Esophagus squamous epithelium (tissue), 5 donors: ENCODE measurements at regions not wholly inside any gene's neighbourhood (a gene's known extent, or its start where the extent isn't known, plus 50 kb on each side); places are given as distances from the start of the nearest gene placed in this dataset.

Source experiments
- DNase-seq: peaks from one replicate; lab custom pipeline; 2025; lab: John Stamatoyannopoulos, UW
- H3K27ac ChIP-seq, 4 donors: fragments of 200-600 bp; sonication (generic); one replicate each; pipeline ENCODE4 v1.5.1; 2016 to 2019; ENCODE audit warnings: mild to moderate bottlenecking in 1 of 4
- H3K27me3 ChIP-seq, 4 donors: fragments of 200-600 bp; sonication (generic); 1 replicate in 3 of 4; 2 replicates in 1 of 4; pipeline versions ENCODE4 v1.5.1 to v1.6.0; 2017 to 2021; ENCODE audit warnings: antibody characterized with exemption in 1 of 4
- H3K36me3 ChIP-seq, 3 donors: fragments of 200-600 bp; sonication (generic); one replicate each; pipeline ENCODE4 v1.5.1; 2016 to 2019
- H3K4me1 ChIP-seq, 3 donors: fragments of 200-600 bp; sonication (generic); one replicate each; pipeline ENCODE4 v1.5.1; 2017 to 2019
- H3K4me3 ChIP-seq, 4 donors: fragments of 200-600 bp; sonication (generic); 1 replicate in 3 of 4; 2 replicates in 1 of 4; pipeline ENCODE4 v1.5.1; 2016 to 2019; ENCODE audit warnings: mild to moderate bottlenecking in 2 of 4, moderate library complexity in 1 of 4
- H3K9me3 ChIP-seq, 3 donors: fragments of 200-600 bp; sonication (generic); one replicate each; pipeline ENCODE4 v1.5.1; 2016 to 2019
- CTCF ChIP-seq, 6 experiments: fragments of 450-650 bp in 4 of 6; fragments of 200-600 bp in 2 of 6; sonication (generic) in 2 of 6; IDR thresholded peaks; one replicate each; pipeline ENCODE4 v1.5.1; 2016 to 2019; ENCODE audit warnings: antibody characterized with exemption in 6 of 6, mild to moderate bottlenecking in 4 of 6, moderate library complexity in 4 of 6
- POLR2A ChIP-seq, 4 donors: fragments of 450-650 bp; IDR thresholded peaks; one replicate each; pipeline ENCODE4 v1.6.1; 2017; ENCODE audit warnings: antibody characterized with exemption in 4 of 4, mild to moderate bottlenecking in 4 of 4, moderate library complexity in 3 of 4
- WGBS, 2 donors: methylation state at CpG; one replicate each; pipeline ENCODE4 v1.1.5; 2018; 5-methylcytosine and 5-hydroxymethylcytosine counted together
- intact Hi-C: fragments of 100-400 bp; cut with DNase I; formaldehyde crosslinking; loops from one replicate; pipeline ENCODE4 v1.15.0; 2022
- donor health status: DM: yes; HTN: yes; CAD: no.

GRCh38 chr5:100641833-100642232 is 106.7 kb downstream of the FAM174A start:
- 47 to 63% methylated on average over 4 of the region's 4 CpGs for WGBS, 2 donors
- DNase-seq: no peak
- TF ChIP-seq POLR2A (IDR thresholded peaks at IDR 0.05): no peak
- TF ChIP-seq CTCF (IDR thresholded peaks at IDR 0.05): no peak
- Histone ChIP-seq H3K27me3 (no peaks in the 10 kb centered on the region), H3K9me3 (no peaks in the 10 kb centered on the region), H3K4me1 (no peaks in the 10 kb centered on the region), H3K36me3 (no peaks in the 10 kb centered on the region), H3K27ac (no peak overlapping the region), H3K4me3 (no peak overlapping the region)
- intact Hi-C loops: no loop called here

- 88 to 89% methylated on average over 2 of the region's 2 CpGs for WGBS, 2 donors
- no peak for DNase-seq
- no peak for TF ChIP-seq POLR2A (IDR thresholded peaks at IDR 0.05)
- no peak for TF ChIP-seq CTCF (IDR thresholded peaks at IDR 0.05)
- intact Hi-C loops: no loop called here
- H3K9me3 ChIP-seq: no peaks in the 10 kb centered on the region
- peaks cover 0 to 9% (median 0%) of the 10 kb centered on the region in 3 donors for H3K4me1 ChIP-seq
- no peak overlapping the region for H3K4me3 ChIP-seq
- no peaks in the 10 kb centered on the region for H3K27me3 ChIP-seq
- no peaks in the 10 kb centered on the region for H3K36me3 ChIP-seq
- H3K27ac ChIP-seq: no peak overlapping the region
Observed at GRCh38 chr5:100643473-100643872, 108.3 kb downstream of the FAM174A start.

GRCh38 chr5:100644185-100644584 is 109.0 kb downstream of the FAM174A start:
- intact Hi-C loops: no loop called here

GRCh38 chr5:100644776-100645175 is 109.6 kb downstream of the FAM174A start:
- 68 to 90% methylated on average over 2 to 3 of the region's 3 CpGs for WGBS, 2 donors
- DNase-seq: no peak
- no peaks in the 10 kb centered on the region for H3K36me3 ChIP-seq
- peaks cover 0 to 9% (median 0%) of the 10 kb centered on the region in 3 donors for H3K4me1 ChIP-seq
- no peak for TF ChIP-seq CTCF (IDR thresholded peaks at IDR 0.05)
- TF ChIP-seq POLR2A (IDR thresholded peaks at IDR 0.05): no peak
- no peaks in the 10 kb centered on the region for H3K27me3 ChIP-seq
- H3K27ac ChIP-seq: no peak overlapping the region
- H3K9me3 ChIP-seq: no peaks in the 10 kb centered on the region
- intact Hi-C loops: no loop called here
- H3K4me3 ChIP-seq: no peak overlapping the region

More at GRCh38 chr5:100644185-100644584, 109.0 kb downstream of the FAM174A start:
- H3K9me3 ChIP-seq: no peaks in the 10 kb centered on the region
- H3K4me1 ChIP-seq: peaks cover 0 to 9% (median 0%) of the 10 kb centered on the region in 3 donors
- no peak overlapping the region for H3K27ac ChIP-seq
- no peak for DNase-seq
- no peak overlapping the region for H3K4me3 ChIP-seq
- WGBS, 2 donors: 37% methylated on average over 2 of the region's 2 CpGs
- no peaks in the 10 kb centered on the region for H3K36me3 ChIP-seq
- TF ChIP-seq CTCF (IDR thresholded peaks at IDR 0.05) (no peak), POLR2A (IDR thresholded peaks at IDR 0.05) (no peak)
- H3K27me3 ChIP-seq: no peaks in the 10 kb centered on the region

GRCh38 chr5:100646011-100646410 is 110.8 kb downstream of the FAM174A start:
- Histone ChIP-seq H3K27ac (no peak overlapping the region), H3K36me3 (no peaks in the 10 kb centered on the region), H3K27me3 (no peaks in the 10 kb centered on the region), H3K4me3 (no peak overlapping the region), H3K4me1 (peaks cover 0 to 9% (median 0%) of the 10 kb centered on the region in 3 donors), H3K9me3 (no peaks in the 10 kb centered on the region)
- intact Hi-C loops: no loop called here
- TF ChIP-seq POLR2A (IDR thresholded peaks at IDR 0.05): no peak
- no peak for TF ChIP-seq CTCF (IDR thresholded peaks at IDR 0.05)
- WGBS, 2 donors: 61 to 71% methylated on average over 3 of the region's 3 CpGs
- no peak for DNase-seq
